GM21360 (cell line): ENCODE measurements at regions not wholly inside any gene's neighbourhood (a gene's known extent, or its start where the extent isn't known, plus 50 kb on each side); places are given as distances from the start of the nearest gene placed in this dataset.

Experiments
- ATAC-seq: cut with Tn5 transposase; IDR thresholded peaks from one replicate; pipeline ENCODE4 v1.9.1; 2021; ENCODE audit warnings: mild to moderate bottlenecking, moderate library complexity; ENCODE audit not compliant: unreplicated experiment

GRCh38 chr11:122062763-122063162 lies 53.3 kb downstream of the BLID start:
- no peak for ATAC-seq

- ATAC-seq, result no peak
Observed at GRCh38 chr11:122059565-122059964, 56.5 kb downstream of the BLID start.

- ATAC-seq, result no peak
Observed at GRCh38 chr11:122050021-122050690, 65.9 kb downstream of the BLID start.

GRCh38 chr11:122048401-122048800 lies 67.6 kb downstream of the BLID start:
- no peak for ATAC-seq

DNA sequence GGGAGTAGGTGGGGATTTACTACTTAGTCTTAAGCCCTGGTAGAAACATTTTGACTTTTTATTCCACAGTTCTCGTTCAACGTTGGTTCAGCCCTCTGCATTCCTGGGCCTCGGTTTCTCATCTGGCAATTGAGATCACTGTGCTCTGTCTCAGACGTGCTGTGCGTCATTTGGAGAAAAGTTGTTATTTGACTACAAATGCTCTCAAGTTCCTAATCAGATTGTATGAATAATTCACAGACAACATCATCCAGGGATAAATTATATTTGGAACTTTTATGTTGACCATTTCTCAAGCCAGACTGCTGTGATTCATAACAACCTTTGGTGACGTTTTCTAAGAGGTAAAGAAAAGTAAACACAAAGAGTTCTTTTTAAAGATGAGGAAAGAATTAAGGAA lies 69.2 kb downstream of the BLID start:
- ATAC-seq, result no peak

DNA sequence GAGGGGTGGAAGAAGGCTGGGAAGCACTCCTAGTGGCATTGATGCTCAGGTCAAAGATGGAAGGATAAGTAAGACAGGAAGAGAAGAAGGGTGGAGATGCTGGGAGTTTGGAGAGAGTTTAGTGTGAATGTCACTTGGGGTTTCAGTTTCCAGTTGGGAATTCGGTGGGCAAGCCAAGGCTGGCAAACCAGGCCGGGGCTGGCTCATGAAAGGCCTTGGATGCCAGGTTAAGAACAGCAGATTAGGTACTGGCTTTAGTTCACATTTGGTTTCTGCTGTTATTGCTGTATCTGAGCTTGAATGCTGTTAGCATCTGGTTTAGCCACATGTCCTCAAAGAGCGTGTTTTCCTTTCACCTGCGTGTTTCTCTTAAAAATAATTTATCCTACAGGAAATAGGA lies 69.6 kb downstream of the BLID start:
- no peak for ATAC-seq

DNA sequence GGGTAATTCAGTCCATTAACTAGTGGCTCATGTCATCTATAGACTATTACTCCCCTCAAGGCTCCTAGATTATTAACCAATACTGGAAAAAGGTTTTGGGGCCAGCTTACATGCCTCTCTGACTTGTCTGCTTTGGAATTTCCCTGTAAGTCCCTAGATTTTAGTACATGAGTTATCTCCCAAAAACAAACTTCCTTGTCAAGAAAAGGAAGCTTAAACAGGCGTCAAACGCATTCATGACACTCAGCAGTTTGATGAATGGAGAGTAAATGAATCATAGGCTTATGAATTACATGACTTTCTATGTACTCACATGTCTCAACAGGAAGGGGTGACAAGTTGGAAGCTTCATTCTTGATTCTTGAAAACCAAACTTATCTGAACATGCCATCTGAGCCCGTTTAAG lies 70.8 kb downstream of the BLID start:
- no peak for ATAC-seq

GRCh38 chr11:122044086-122044485 lies 71.9 kb downstream of the BLID start:
- no peak for ATAC-seq

GRCh38 chr11:122042981-122043380 lies 73.0 kb downstream of the BLID start:
- no peak for ATAC-seq

DNA sequence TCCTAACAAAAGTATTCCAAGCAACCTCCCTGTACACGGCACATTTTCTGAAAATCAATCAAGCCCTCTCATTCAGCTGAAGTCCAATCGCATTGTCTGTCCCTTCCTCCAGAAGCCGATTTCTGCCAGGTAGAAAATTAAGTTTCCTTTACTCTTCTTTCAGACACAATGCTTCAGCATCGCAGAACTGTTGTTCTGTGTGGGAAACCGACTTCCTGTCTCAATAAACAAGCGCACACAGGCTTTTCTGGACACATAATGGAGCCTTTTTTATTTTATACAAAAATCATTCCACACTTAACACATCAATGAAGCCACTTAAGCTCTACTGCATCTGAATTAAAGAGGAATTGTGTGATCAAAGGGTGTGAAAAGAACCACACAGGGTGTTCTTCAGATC lies 75.6 kb downstream of the BLID start:
- no peak for ATAC-seq

DNA sequence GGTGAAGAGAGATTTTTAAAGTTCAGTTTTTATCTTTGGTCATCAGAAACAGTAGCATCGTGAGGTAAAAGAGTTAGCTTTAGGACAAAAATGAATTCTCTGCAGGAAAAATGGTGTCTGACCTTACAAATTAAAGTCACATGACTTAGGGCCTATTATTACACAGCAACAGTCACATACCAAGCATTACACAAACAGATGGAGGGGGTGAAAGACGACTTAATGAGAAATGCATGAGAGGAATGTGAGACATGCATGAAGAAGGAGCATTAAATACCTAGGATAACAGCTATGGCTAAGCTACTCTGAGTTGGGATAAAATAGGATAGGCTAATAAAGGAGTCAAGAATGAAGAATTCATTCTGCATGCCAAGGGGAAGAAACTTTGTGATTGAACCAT lies 77.5 kb downstream of the BLID start:
- ATAC-seq, result no peak

- ATAC-seq, result no peak
Observed at GRCh38 chr11:122037911-122038310, 78.1 kb downstream of the BLID start.

DNA sequence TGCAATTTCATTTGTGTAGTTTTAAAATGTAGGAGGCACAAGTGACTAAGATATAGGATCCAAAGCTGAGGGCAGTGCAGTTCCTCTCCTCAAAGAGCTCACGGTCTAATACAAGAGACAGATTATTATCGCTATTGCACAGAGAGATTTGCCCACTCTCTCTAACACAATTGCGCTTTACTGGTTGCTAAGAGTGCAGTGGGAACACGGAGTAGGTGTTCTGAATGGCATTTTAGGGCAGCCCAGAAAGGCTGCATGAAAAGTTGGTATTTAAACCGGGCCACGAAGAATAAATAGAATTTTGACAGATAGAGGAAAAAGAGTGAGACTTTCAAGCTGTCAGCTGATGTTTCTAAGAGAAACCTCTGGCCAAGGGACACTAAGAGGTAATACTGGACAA lies 79.5 kb downstream of the BLID start:
- ATAC-seq, result no peak

DNA sequence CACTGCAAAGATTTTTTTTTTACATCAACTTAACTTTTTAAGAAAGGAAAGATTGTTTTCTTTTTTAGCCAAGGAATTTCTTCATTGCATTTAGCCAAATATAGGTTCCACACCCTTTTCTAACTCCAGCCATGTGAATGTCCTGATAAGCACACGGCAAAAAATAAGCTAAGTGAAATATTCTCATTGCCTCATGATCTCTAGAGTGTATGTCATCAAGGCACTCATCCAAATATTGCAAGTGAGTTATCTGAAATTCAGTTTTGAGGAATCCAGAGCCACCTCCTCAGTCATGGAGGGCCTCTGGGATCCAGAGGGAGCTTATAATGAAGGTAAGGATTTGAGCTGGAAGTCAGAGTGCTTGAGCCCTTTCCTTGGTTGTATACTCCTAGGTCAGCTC lies 80.0 kb downstream of the BLID start:
- ATAC-seq, result no peak

GRCh38 chr11:122033631-122034030 lies 82.4 kb downstream of the BLID start:
- ATAC-seq, result no peak

GRCh38 chr11:122033193-122033592 lies 82.8 kb downstream of the BLID start:
- no peak for ATAC-seq

- ATAC-seq, result no peak
Observed at GRCh38 chr11:122032317-122032716, 83.7 kb downstream of the BLID start.

DNA sequence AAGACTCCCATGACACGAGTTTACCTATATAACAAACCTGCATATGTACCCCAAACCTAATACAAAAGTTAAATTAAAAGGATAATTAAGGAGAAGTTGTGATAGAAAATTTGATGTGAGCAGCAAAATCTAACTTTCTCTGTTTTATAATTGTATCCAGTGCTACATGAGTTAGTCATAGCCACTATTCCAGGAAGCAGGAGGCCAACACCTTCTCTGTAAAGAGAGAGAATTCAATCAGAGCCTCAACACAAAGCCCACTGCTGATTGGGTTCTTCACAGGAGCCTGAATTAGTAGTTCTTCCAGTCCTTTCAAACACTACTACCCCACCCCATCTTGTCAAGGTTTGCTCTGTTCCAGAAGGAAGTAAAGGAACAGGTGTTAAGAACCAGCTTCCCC lies 84.2 kb downstream of the BLID start:
- ATAC-seq, result no peak

- no peak for ATAC-seq
Observed at GRCh38 chr11:122030286-122030685, 85.7 kb downstream of the BLID start.

DNA sequence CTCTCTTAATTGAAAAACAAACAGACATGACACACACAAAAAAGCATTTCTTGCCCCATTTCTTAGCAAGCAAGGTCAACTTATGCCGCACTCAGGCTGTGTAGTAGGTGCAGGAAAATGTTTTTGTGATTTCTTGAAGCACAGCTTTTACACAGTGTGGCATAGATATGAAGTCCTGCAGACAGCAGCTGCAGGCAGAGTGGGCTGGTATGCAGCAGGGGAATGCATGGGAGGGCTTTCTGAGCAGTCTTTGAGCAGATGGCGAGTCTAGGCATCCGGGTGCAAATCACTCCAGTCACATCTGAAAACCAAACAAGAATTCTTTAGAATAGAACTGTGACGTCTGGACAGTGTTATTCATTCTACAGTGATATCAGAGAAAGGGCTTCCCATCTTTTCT lies 87.5 kb downstream of the BLID start:
- ATAC-seq, result no peak

- ATAC-seq, result no peak
Observed at GRCh38 chr11:122028036-122028435, 88.0 kb downstream of the BLID start.

- ATAC-seq, result no peak
Observed at GRCh38 chr11:122025757-122026156, 90.3 kb downstream of the BLID start.

DNA sequence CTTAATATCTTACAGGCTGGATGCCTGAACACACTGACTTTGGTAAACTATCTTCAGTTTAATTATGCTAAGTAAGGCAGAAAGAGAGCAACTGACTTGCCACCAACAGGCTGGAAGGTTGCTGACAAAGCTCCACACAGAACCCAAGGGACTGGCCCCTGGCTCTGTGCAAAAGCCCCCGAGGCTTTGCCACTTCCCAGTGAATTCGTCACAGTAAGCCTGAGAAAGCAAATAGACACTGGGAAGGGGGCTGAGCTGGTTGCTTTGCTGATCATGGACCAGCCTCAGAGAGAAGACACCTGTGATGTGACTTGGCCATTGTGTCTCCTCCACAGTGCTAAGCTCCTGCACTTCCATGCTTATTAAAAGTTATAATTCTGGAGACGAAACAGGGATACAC lies 91.7 kb downstream of the BLID start:
- ATAC-seq, result no peak
